ENCODE measurements at regions not wholly inside any gene's neighbourhood (a gene's known extent, or its start where the extent isn't known, plus 50 kb on each side); places are given as distances from the start of the nearest gene placed in this dataset.

DNA sequence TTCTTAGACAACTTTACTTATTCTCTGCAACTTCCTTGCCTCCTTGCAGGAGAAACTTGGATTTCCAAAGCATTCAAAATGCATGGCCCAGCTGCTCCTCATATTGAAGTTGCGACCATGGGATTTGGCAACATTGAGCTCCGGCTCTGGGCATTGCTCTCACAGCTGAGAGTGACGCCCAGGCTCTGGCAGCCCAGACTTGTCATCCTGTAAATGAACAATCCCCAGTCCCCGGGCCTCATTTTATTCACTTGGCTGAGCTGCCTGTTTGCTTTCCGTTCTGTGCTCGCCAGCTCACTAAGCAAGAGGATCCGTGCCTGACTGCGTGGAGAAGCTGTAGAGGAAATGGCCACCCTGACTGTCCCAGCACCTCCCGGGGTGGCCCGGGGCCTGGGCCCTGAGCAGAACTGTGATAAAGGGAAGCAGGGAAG, 119.5 kb upstream of the CD93 start:
- no peak overlapping the region for H2BK120ac ChIP-seq (ENCODE audit: low read depth, low read length)
- no peak overlapping the region for H3K14ac ChIP-seq (replicated peaks; ENCODE audit: low read depth, low read length)
- peak; percentile 29; the same call in 1 of the 2 replicates for ATAC-seq (ENCODE audit: low read depth)
- H3K79me1 ChIP-seq (ENCODE audit: low read depth in 1 of 2, low read length in 2 of 2) = no peaks in the 10 kb centered on the region
- no peak overlapping the region for H2BK5ac ChIP-seq (ENCODE audit: low read depth, low read length, poor library complexity, severe bottlenecking)
- H4K8ac ChIP-seq (ENCODE audit: low read depth in 2 of 2, low read length in 2 of 2) = no peak overlapping the region
- H3K27me3 ChIP-seq (ENCODE audit: control insufficient read depth, insufficient read depth, low read length) = peaks cover 47% of the 10 kb centered on the region
- intact Hi-C loops (cut with micrococcal nuclease) = no loop called here
- no TSS peak for BruUV-seq (replicated peaks)
- H2AFZ ChIP-seq (replicated peaks; ENCODE audit: low read length, poor library complexity) = no peak overlapping the region
- H2AK9ac ChIP-seq (replicated peaks; ENCODE audit: low read depth, low read length, poor library complexity) = no peak overlapping the region
- H3K27ac ChIP-seq (ENCODE audit: insufficient read depth, low read length) = no peak overlapping the region
- no peaks in the 10 kb centered on the region for H3K36me3 ChIP-seq (ENCODE audit: control insufficient read depth, insufficient read depth, low read length)
- WGBS, 2 experiments (ENCODE audit: extremely low coverage in 2 of 2, insufficient read length in 1 of 2) = 7% methylated on average over 3 of the region's 10 CpGs; no CpG with 5 or more reads in 1 of the 2 experiments
- no peak overlapping the region for H2BK15ac ChIP-seq (ENCODE audit: low read depth, low read length)
- no peak overlapping the region for H3K56ac ChIP-seq (ENCODE audit: extremely low read depth, insufficient read depth, low read length)
- no peak overlapping the region for H4K91ac ChIP-seq (ENCODE audit: insufficient read depth, low read depth, low read length)
- H4K5ac ChIP-seq (ENCODE audit: low read depth, low read length) = no peak overlapping the region
- H3K9me1 ChIP-seq (ENCODE audit: insufficient read depth, low read length) = no peaks in the 10 kb centered on the region
- no peaks in the 10 kb centered on the region for H3K9me3 ChIP-seq (ENCODE audit: control insufficient read depth, insufficient read depth, low read length)
- no peak overlapping the region for H3K4me3 ChIP-seq (ENCODE audit: insufficient read depth, low read depth, low read length)
- H3K18ac ChIP-seq (ENCODE audit: low read depth, low read length) = no peak overlapping the region
- ChIA-PET CTCF (interaction anchor here (1.1 kb wide), 1 partner anchor 54 kb away, joined by 3 read pairs; no protein-coding TSS in a partner anchor), POLR2A (ENCODE audit: unreplicated experiment) (no interaction called here)
- H3K4me2 ChIP-seq (ENCODE audit: low read depth, low read length) = no peak overlapping the region
- no peaks in the 10 kb centered on the region for H3K4me1 ChIP-seq (ENCODE audit: control insufficient read depth, insufficient read depth, low read length)
- TF ChIP-seq SMC3 (IDR thresholded peaks at IDR 0.05; ENCODE audit: low read depth, low read length) = no peak
- H4K20me1 ChIP-seq (ENCODE audit: insufficient read depth, low read length) = no peaks in the 10 kb centered on the region
- H3K23ac ChIP-seq (ENCODE audit: low read depth, low read length) = no peak overlapping the region
- in situ Hi-C loops (cut with MboI; ENCODE audit: low sequenced_read_pairs) = no loop called here
- no peak overlapping the region for H2BK20ac ChIP-seq (ENCODE audit: low read depth, low read length)
- H2AK5ac ChIP-seq (ENCODE audit: low read depth, low read length) = no peak overlapping the region
- dilution Hi-C loops (cut with HindIII; ENCODE audit: low sequenced_read_pairs, unreplicated experiment) = no loop called here
- H3K9ac ChIP-seq (ENCODE audit: low read depth, low read length) = no peak overlapping the region
- no peak overlapping the region for H3K4ac ChIP-seq (ENCODE audit: low read depth, low read length)
- peak; percentile 9 for DNase-seq
